ENCODE measurements at regions not wholly inside any gene's neighbourhood (a gene's known extent, or its start where the extent isn't known, plus 50 kb on each side); places are given as distances from the start of the nearest gene placed in this dataset.

DNA sequence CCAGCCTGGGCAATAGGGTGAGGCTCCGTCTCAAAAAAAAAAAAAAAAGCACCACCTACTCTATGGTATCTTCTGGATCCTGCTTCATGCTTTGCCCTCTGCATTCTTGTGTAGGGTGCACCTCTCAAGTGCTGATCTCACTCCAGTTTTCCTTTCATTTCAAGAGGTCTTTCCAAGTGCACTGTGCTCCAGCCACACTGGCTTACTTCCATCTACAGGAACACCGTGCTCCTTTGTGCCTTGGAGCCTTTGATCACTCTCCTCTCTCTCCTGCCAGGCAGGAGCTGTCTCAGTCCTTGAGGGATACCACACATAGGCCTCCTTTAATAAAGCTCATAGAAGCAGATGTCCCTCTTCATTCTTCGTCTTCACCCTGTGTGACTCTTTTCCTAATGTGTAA lies 55.4 kb upstream of the GREM2 start:
- FAIRE-seq, result no peak

DNA sequence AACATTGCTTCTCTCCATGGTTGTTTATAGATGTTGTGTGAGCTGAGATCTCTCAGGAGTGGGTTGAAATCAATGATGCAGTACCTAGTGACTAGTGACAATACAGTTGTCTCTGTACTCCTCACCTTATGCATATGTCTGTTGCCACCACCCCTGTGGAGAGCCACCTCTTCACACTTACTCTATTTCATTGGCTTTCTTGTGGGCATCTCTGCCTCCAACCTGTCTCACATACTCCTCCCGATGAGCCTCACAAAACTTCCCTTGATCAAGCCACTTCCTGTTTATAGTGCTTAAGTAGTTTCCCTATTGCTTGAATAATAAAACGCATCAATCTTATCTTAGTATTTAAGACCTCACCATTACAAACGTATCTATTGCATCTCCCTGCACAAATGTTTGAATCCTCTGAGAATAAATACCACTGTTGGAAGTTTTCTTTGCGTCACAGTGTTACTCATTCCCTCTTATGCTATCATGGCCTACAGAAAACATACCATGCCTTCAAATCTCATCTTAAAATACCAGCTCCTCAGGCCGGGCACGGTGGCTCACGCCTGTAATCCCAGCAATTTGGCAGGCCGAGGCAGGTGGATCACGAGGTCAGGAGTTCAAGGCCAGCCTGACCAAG lies 54.7 kb upstream of the GREM2 start:
- FAIRE-seq, result no peak

DNA sequence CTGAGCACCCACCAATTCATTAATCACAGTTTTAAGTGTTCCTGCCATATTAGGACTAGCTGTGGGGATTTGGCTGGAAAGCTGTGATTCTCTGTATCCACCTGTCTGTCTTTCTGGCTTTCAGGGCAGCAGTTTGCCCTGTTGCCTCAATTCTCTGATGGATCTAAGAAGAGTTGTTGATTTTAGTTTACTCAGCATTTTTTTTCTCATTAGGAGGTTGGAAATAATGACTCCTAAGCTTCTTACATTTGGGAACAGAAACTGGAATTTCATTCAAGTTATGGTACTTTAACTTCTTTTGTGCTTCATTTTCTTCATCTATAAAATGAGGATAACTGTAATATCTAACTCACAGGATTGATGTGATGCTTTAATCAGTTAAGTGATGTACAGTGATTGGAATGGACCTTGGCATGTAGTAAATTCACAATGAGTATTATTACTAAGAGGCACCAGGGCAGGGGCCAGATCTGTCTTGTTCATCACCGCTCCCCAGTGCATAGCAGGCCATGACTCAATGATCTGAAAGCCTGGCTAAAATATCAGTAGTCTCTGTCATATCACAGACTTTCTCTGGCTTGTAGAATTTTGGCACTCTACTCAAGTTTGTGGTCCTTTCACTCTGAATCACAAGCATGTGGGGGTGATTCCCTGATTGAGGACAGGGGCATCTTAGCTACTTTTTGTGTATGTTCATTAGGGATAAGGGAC lies 51.4 kb upstream of the GREM2 start:
- FAIRE-seq, result no peak

Data from islet of Langerhans (tissue), 1 donor.